ENCODE measurements at regions not wholly inside any gene's neighbourhood (a gene's known extent, or its start where the extent isn't known, plus 50 kb on each side); places are given as distances from the start of the nearest gene placed in this dataset.

- ATAC-seq = no peak
These were observed 111.9 kb downstream of the NGF start for GRCh38 chr1:115225993-115226685.

GRCh38 chr1:115224636-115225035 lies 113.4 kb downstream of the NGF start:
- no peak for ATAC-seq

More at GRCh38 chr1:115225993-115226685, 111.9 kb downstream of the NGF start:
- TF ChIP-seq POU6F1 (CRISPR knock-in tag; IDR thresholded peaks at IDR 0.05; ENCODE audit: borderline replicate concordance, low read depth) = no peak
- TF ChIP-seq PATZ1 (CRISPR knock-in tag; IDR thresholded peaks at IDR 0.05; ENCODE audit: borderline replicate concordance) = no peak
- TF ChIP-seq ZNF8 (CRISPR knock-in tag; IDR thresholded peaks at IDR 0.05) = no peak
- TF ChIP-seq CREB5 (CRISPR knock-in tag; IDR thresholded peaks at IDR 0.05; ENCODE audit: low read depth) = no peak

GRCh38 chr1:115222616-115223402 lies 115.2 kb downstream of the NGF start:
- no peak for ATAC-seq
- TF ChIP-seq ZNF70 (CRISPR knock-in tag; IDR thresholded peaks at IDR 0.05) (no peak), ZC3H10 (CRISPR knock-in tag; IDR thresholded peaks at IDR 0.05) (no peak), BACH2 (CRISPR knock-in tag; IDR thresholded peaks at IDR 0.05; ENCODE audit: borderline replicate concordance) (no peak), PATZ1 (CRISPR knock-in tag; IDR thresholded peaks at IDR 0.05; ENCODE audit: borderline replicate concordance) (no peak), ISL1 (CRISPR knock-in tag; IDR thresholded peaks at IDR 0.05) (no peak), GLIS3 (CRISPR knock-in tag; IDR thresholded peaks at IDR 0.05) (no peak), ESRRG (CRISPR knock-in tag; IDR thresholded peaks at IDR 0.05) (no peak), ARNTL (CRISPR knock-in tag; IDR thresholded peaks at IDR 0.05; ENCODE audit: borderline replicate concordance, low read depth) (no peak), CREB5 (CRISPR knock-in tag; IDR thresholded peaks at IDR 0.05; ENCODE audit: low read depth) (no peak), POU6F1 (CRISPR knock-in tag; IDR thresholded peaks at IDR 0.05; ENCODE audit: borderline replicate concordance, low read depth) (no peak), RARB (CRISPR knock-in tag; IDR thresholded peaks at IDR 0.05) (no peak), ZNF8 (CRISPR knock-in tag; IDR thresholded peaks at IDR 0.05) (no peak), TOX (CRISPR knock-in tag; IDR thresholded peaks at IDR 0.05; ENCODE audit: borderline replicate concordance) (no peak), ZFP3 (CRISPR knock-in tag; IDR thresholded peaks at IDR 0.05) (no peak), ZFP30 (CRISPR knock-in tag; IDR thresholded peaks at IDR 0.05) (no peak), CSRNP3 (CRISPR knock-in tag; IDR thresholded peaks at IDR 0.05) (no peak), TCF4 (CRISPR knock-in tag; IDR thresholded peaks at IDR 0.05; ENCODE audit: borderline replicate concordance) (no peak), ZNF565 (CRISPR knock-in tag; conservative IDR thresholded peaks at IDR 0.05; ENCODE audit: low read depth) (no peak), CSDC2 (CRISPR knock-in tag; IDR thresholded peaks at IDR 0.05) (no peak)

More at GRCh38 chr1:115224636-115225035, 113.4 kb downstream of the NGF start:
- TF ChIP-seq CSDC2 (CRISPR knock-in tag; IDR thresholded peaks at IDR 0.05) (no peak), TOX (CRISPR knock-in tag; IDR thresholded peaks at IDR 0.05; ENCODE audit: borderline replicate concordance) (no peak), CREB5 (CRISPR knock-in tag; IDR thresholded peaks at IDR 0.05; ENCODE audit: low read depth) (no peak), ZFP30 (CRISPR knock-in tag; IDR thresholded peaks at IDR 0.05) (no peak), ARNTL (CRISPR knock-in tag; IDR thresholded peaks at IDR 0.05; ENCODE audit: borderline replicate concordance, low read depth) (no peak)

Data from SK-N-SH treated with all-trans-retinoic acid at 6 μM for 48 hours (cell line).